GM12878 (cell line): ENCODE measurements at regions not wholly inside any gene's neighbourhood (a gene's known extent, or its start where the extent isn't known, plus 50 kb on each side); places are given as distances from the start of the nearest gene placed in this dataset.

Experiments used
- ATAC-seq: fragments of 200-7000 bp; cut with Tn5 transposase; 3 replicates; pipeline ENCODE4 v1.9.1; 2020; ENCODE audit warnings: mild to moderate bottlenecking, moderate library complexity
- BruUV-seq: library from RNA; stranded (reverse); fragments of 400-500 nt; replicated peaks from 2 replicates; lab custom pipeline; 2021; lab: Mats Ljungman, UMichigan
- CTCF ChIA-PET: fragments of 300-600 bp; sonication (Branson Sonifier 250); formaldehyde crosslinking; extraction: SDS; loops from one replicate; lab custom pipeline; 2021; ENCODE audit warnings: inconsistent platforms; lab: Yijun Ruan, JAX
- POLR2A ChIA-PET: fragments of 350-600 bp; formaldehyde crosslinking; extraction: SDS; loops from one replicate; lab custom pipeline; 2021; ENCODE audit warnings: inconsistent platforms; lab: Charles Lee
- RAD21 ChIA-PET: fragments of 300-600 bp; sonication (Branson Sonifier 250); formaldehyde crosslinking; loops from one replicate; lab custom pipeline; 2023; ENCODE audit warnings: antibody characterized with exemption; ENCODE audit not compliant: unreplicated experiment; lab: Charles Lee
- SMC1A ChIA-PET: fragments of 300-600 bp; sonication (Branson Sonifier 250); formaldehyde crosslinking; loops from one replicate; lab custom pipeline; 2023; ENCODE audit not compliant: unreplicated experiment, uncharacterized antibody; lab: Charles Lee
- DNase-seq: peaks from one replicate; pipeline ENCODE4 v3.0.0-alpha.2; 2011; ENCODE audit warnings: low read depth, low spot score
- FAIRE-seq: peaks from 3 replicates; lab custom pipeline; 2011; peaks lifted over from hg19 to GRCh38; lab: Jason Lieb, UNC
- H2AFZ ChIP-seq: 2 replicates; pipeline ENCODE4 v1.6.0; 2011; ENCODE audit warnings: low read depth, low read length, control low read depth; ENCODE audit not compliant: control insufficient read depth
- H3K27ac ChIP-seq: 2 replicates; pipeline ENCODE4 v1.5.1; 2011; ENCODE audit warnings: control low read depth; ENCODE audit not compliant: control insufficient read depth, insufficient read depth
- H3K27me3 ChIP-seq, 2 experiments: replicated peaks in 1 of 2; 2 replicates each; pipeline versions ENCODE4 v1.6.0 to v1.6.1; 2011; ENCODE audit warnings: low read length in 1 of 2; ENCODE audit not compliant: control insufficient read depth in 2 of 2, insufficient read depth in 2 of 2
- H3K36me3 ChIP-seq, 2 experiments: 2 replicates each; pipeline ENCODE4 v1.5.1; 2011; ENCODE audit warnings: low read length in 1 of 2; ENCODE audit not compliant: control insufficient read depth in 2 of 2, insufficient read depth in 2 of 2
- H3K4me1 ChIP-seq: 2 replicates; pipeline ENCODE4 v1.6.1; 2011; ENCODE audit warnings: mild to moderate bottlenecking, low read length, moderate library complexity, mixed read lengths; ENCODE audit not compliant: control insufficient read depth, insufficient read depth
- H3K4me2 ChIP-seq: 2 replicates; pipeline ENCODE4 v1.6.0; 2011; ENCODE audit warnings: control low read depth; ENCODE audit not compliant: control insufficient read depth, insufficient read depth
- H3K4me3 ChIP-seq: fragments of 200-600 bp; sonication (generic); 2 replicates; pipeline ENCODE4 v1.5.1; 2016
- H3K79me2 ChIP-seq: 2 replicates; pipeline ENCODE4 v1.6.0; 2011; ENCODE audit warnings: low read length; ENCODE audit not compliant: control insufficient read depth, insufficient read depth
- H3K9ac ChIP-seq: 2 replicates; pipeline ENCODE4 v1.8.0; 2011; ENCODE audit warnings: low read length, control low read depth, mixed read lengths; ENCODE audit not compliant: control insufficient read depth, insufficient read depth
- H3K9me3 ChIP-seq: replicated peaks from 3 replicates; pipeline ENCODE4 v1.5.1; 2011; ENCODE audit warnings: mild to moderate bottlenecking, low read length; ENCODE audit not compliant: control insufficient read depth, insufficient read depth
- H4K20me1 ChIP-seq: 2 replicates; pipeline ENCODE4 v1.6.0; 2011; ENCODE audit not compliant: control insufficient read depth, insufficient read depth
- CBX5 ChIP-seq: sonication (generic); IDR thresholded peaks from 2 replicates; pipeline ENCODE4 v1.6.1; 2016; ENCODE audit warnings: low read depth, moderate library complexity, mild to moderate bottlenecking, inconsistent platforms
- EED ChIP-seq: sonication (generic); IDR thresholded peaks from 2 replicates; pipeline ENCODE4 v1.6.1; 2016; ENCODE audit warnings: antibody characterized with exemption, low read depth
- MEF2B ChIP-seq: fragments of 450-650 bp; IDR thresholded peaks from 2 replicates; pipeline ENCODE4 v1.6.1; 2018; ENCODE audit warnings: mild to moderate bottlenecking, moderate library complexity; ENCODE audit not compliant: partially characterized antibody, poor library complexity, severe bottlenecking
- PAX5 ChIP-seq: IDR thresholded peaks from 2 replicates; pipeline ENCODE4 v1.6.1; 2011; ENCODE audit warnings: low read depth, low read length, borderline replicate concordance
- POU2F2 ChIP-seq: IDR thresholded peaks from 3 replicates; pipeline ENCODE4 v1.6.1; 2011; ENCODE audit warnings: low read depth, mild to moderate bottlenecking, low read length, borderline replicate concordance
- SREBF1 ChIP-seq: IDR thresholded peaks from 2 replicates; pipeline ENCODE4 v1.6.1; 2012; ENCODE audit warnings: mild to moderate bottlenecking, low read length
- TAF1 ChIP-seq: IDR thresholded peaks from 2 replicates; pipeline ENCODE4 v1.6.1; 2011; ENCODE audit warnings: mild to moderate bottlenecking, low read depth, low read length, borderline replicate concordance
- USF2 ChIP-seq: IDR thresholded peaks from 2 replicates; pipeline ENCODE4 v1.6.1; 2011; ENCODE audit warnings: low read depth, low read length, improper control_type of control experiment, borderline replicate concordance
- WRNIP1 ChIP-seq: IDR thresholded peaks from 2 replicates; pipeline ENCODE4 v1.6.1; 2011; ENCODE audit warnings: low read depth, low read length, improper control_type of control experiment, borderline replicate concordance
- ZNF207 ChIP-seq: fragments of 450-650 bp; IDR thresholded peaks from 2 replicates; pipeline ENCODE4 v1.6.1; 2014; ENCODE audit warnings: antibody characterized with exemption, mild to moderate bottlenecking, borderline replicate concordance
- ZNF592 ChIP-seq: fragments of 450-650 bp; IDR thresholded peaks from 2 replicates; pipeline ENCODE4 v1.6.1; 2017; ENCODE audit warnings: mild to moderate bottlenecking, moderate library complexity
- WGBS: methylation state at CpG from one replicate; pipeline ENCODE4 v1.1.6; 2016; ENCODE audit warnings: low lambda C conversion rate; ENCODE audit not compliant: insufficient replicate concordance, insufficient coverage; ENCODE audit errors: missing lambda C conversion rate; 5-methylcytosine and 5-hydroxymethylcytosine counted together
- in situ Hi-C: fragments of 300-500 bp; cut with MboI; formaldehyde crosslinking; loops from 9 replicates; pipeline ENCODE4 v1.14.3; 2018; ENCODE audit warnings: mixed read lengths
- intact Hi-C: fragments of 100-400 bp; cut with micrococcal nuclease; formaldehyde crosslinking; loops from one replicate; pipeline ENCODE4 v1.14.2; 2022; ENCODE audit not compliant: unreplicated experiment

DNA sequence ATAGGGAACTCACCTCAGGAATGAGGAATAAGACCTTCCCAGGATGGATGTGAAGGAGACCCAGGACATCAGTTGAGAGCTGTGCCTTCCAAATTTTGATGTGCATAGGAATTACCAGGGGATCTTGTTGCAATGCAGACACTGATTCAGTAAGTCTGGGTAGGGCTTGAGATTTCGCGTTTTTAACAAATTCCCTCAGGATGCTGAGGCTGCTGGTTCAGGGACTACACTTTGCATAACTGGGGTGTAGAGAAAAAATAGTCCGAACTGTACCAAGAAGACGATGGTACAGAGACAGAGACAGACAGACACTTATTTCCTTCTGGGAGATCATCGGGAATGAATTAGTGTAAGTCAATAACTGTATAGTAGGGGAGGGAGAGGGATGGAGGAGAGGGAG is 82.3 kb upstream of the FREM1 start:
- DNase-seq = no peak
- TF ChIP-seq CBX5 (no peak), ZNF207 (no peak), EED (no peak), PAX5 (no peak)
- POLR2A ChIA-PET = no interaction called here
- ATAC-seq = no peak
- no peaks in the 10 kb centered on the region for H3K4me1 ChIP-seq
- no peak overlapping the region for H2AFZ ChIP-seq
- H3K27me3 ChIP-seq = no peaks in the 10 kb centered on the region
- RAD21 ChIA-PET = no interaction called here
- no peak overlapping the region for H3K27ac ChIP-seq
- H3K79me2 ChIP-seq = no peaks in the 10 kb centered on the region
- H3K4me3 ChIP-seq = no peak overlapping the region
- WGBS = 56% methylated on average over 5 of the region's 5 CpGs
- H4K20me1 ChIP-seq = no peaks in the 10 kb centered on the region
- in situ Hi-C loops = no loop called here
- CTCF ChIA-PET = no interaction called here
- no TSS peak for BruUV-seq
- no peak for FAIRE-seq
- H3K9me3 ChIP-seq = no peaks in the 10 kb centered on the region; the same call in 2 of the 3 replicates
- SMC1A ChIA-PET = no interaction called here
- no peaks in the 10 kb centered on the region for H3K36me3 ChIP-seq
- intact Hi-C loops = no loop called here
- H3K9ac ChIP-seq = no peak overlapping the region
- no peak overlapping the region for H3K4me2 ChIP-seq

- DNase-seq (no peak), ATAC-seq (peak; percentile 40; the same call in 1 of the 3 replicates), FAIRE-seq (no peak)
- no peak overlapping the region for H3K4me3 ChIP-seq
- no peaks in the 10 kb centered on the region for H4K20me1 ChIP-seq
- H3K79me2 ChIP-seq = no peaks in the 10 kb centered on the region
- no peak overlapping the region for H3K4me2 ChIP-seq
- SMC1A ChIA-PET = no interaction called here
- no peaks in the 10 kb centered on the region for H3K27me3 ChIP-seq
- intact Hi-C loops (no loop called here), in situ Hi-C loops (no loop called here)
- no peaks in the 10 kb centered on the region for H3K4me1 ChIP-seq
- BruUV-seq = no TSS peak
- no peaks in the 10 kb centered on the region for H3K36me3 ChIP-seq
- RAD21 ChIA-PET = no interaction called here
- no peaks in the 10 kb centered on the region; the same call in 2 of the 3 replicates for H3K9me3 ChIP-seq
- no peak overlapping the region for H3K27ac ChIP-seq
- POLR2A ChIA-PET = no interaction called here
- no peak overlapping the region for H3K9ac ChIP-seq
- 34% methylated on average over 9 of the region's 9 CpGs for WGBS
- H2AFZ ChIP-seq = no peak overlapping the region
- CTCF ChIA-PET = no interaction called here
- no peak for TF ChIP-seq WRNIP1
- no peak for TF ChIP-seq TAF1
- no peak for TF ChIP-seq MEF2B
- TF ChIP-seq POU2F2 = no peak
- no peak for TF ChIP-seq SREBF1
- no peak for TF ChIP-seq USF2
- no peak for TF ChIP-seq ZNF592
Observed at GRCh38 chr9:14992081-14992480, 81.9 kb upstream of the FREM1 start.
